Pancreas (tissue), 10 donors: ENCODE measurements at regions not wholly inside any gene's neighbourhood (a gene's known extent, or its start where the extent isn't known, plus 50 kb on each side); places are given as distances from the start of the nearest gene placed in this dataset.

Experiments used
- ATAC-seq, 4 donors: fragments of 200-7000 bp; cut with Tn5 transposase; one replicate each; pipeline versions ENCODE4 v1.8.0 to v1.9.1; 2020; ENCODE audit warnings: mild to moderate bottlenecking in 4 of 4, moderate library complexity in 4 of 4
- DNase-seq, 6 donors: peaks; one replicate each; pipeline ENCODE4 v3.0.0-alpha.2; 2020
- FAIRE-seq: peaks from 2 replicates; lab custom pipeline; 2012; peaks lifted over from hg19 to GRCh38; lab: Jason Lieb, UNC
- H3K27ac ChIP-seq, 4 donors: fragments of 200-600 bp; sonication (generic); 1 replicate in 3 of 4; 2 replicates in 1 of 4; pipeline versions ENCODE4 v1.5.0 to v1.8.0; 2020
- H3K27me3 ChIP-seq, 4 donors: fragments of 200-600 bp; one replicate each; pipeline ENCODE4 v1.8.0; 2021
- H3K36me3 ChIP-seq, 3 donors: fragments of 200-600 bp; sonication (generic) in 1 of 3; one replicate each; pipeline versions ENCODE4 v1.5.0 to v1.8.0; 2020 to 2021
- H3K4me1 ChIP-seq, 3 donors: fragments of 200-600 bp; one replicate each; pipeline ENCODE4 v1.8.0; 2021
- H3K4me3 ChIP-seq, 4 donors: fragments of 200-600 bp; sonication (generic) in 2 of 4; one replicate each; pipeline versions ENCODE4 v1.5.0 to v1.8.0; 2020 to 2021
- H3K9me3 ChIP-seq, 4 donors: fragments of 200-600 bp; one replicate each; pipeline ENCODE4 v1.8.0; 2021
- CTCF ChIP-seq, 4 donors: fragments of 200-600 bp; sonication (generic) in 3 of 4; IDR thresholded peaks; one replicate each; pipeline versions ENCODE4 v1.5.0 to v1.8.0; 2021; ENCODE audit warnings: antibody characterized with exemption in 4 of 4
- WGBS, 2 donors: extraction: QIAGEN DNeasy Blood & Tissue Kit; methylation state at CpG; one replicate each; pipeline ENCODE4 v1.1.7; 2013; 5-methylcytosine and 5-hydroxymethylcytosine counted together
- intact Hi-C, 3 donors: fragments of 100-400 bp; cut with DNase I; formaldehyde crosslinking; loops; one replicate each; pipeline versions ENCODE4 v1.11.1 to v1.14.2; 2022
- donor health status: healthy with polysubstance abuse.
- donor health status: DM: no; HTN: no; CAD: no; lungs with moderate emphysema.
- donor health status: DM: no; HTN: no; CAD: no.
- donor health status: control.
- donor health status: control.
- donor health status: Bipolar disorder and iron deficiency.
- donor health status: DM: yes; HTN: yes; CAD: no.
- donor health status: DM: no; HTN: no; CAD: no.
- donor health status: DM: no; HTN: no; CAD: no.
- donor health status: DM: yes; HTN: yes; CAD: no.

DNA sequence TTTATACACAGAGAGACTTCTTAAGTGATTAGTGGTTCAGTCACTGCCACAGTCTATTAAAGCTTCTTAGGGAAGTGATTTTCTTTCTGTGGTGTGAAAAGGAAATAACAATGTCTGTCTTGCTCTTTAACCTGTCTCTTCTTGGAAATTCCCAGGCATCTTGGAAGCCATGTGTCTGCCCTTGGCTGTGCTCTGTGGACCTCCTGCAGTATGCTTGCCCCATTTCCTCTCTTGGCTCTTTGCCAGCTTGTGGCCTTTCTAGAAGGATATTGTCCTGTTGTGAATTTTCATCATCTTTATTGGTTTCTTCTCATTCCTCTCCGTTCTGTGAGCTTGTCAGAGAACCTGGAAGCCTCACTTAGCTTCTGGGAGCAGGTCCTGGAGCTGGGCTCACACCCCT is 338.4 kb upstream of the C2CD4B start:
- FAIRE-seq: no peak
- Histone ChIP-seq H3K27ac (no peak overlapping the region), H3K4me1 (peaks cover 7 to 28% (median 7%) of the 10 kb centered on the region in 3 donors), H3K27me3 (no peaks in the 10 kb centered on the region), H3K4me3 (no peak overlapping the region), H3K36me3 (no peaks in the 10 kb centered on the region), H3K9me3 (no peaks in the 10 kb centered on the region)
- TF ChIP-seq CTCF (IDR thresholded peaks at IDR 0.05): no peak
- peak in 2 of 6 donors; percentile 9 to 13 for DNase-seq
- WGBS, 2 donors: 61 to 89% methylated on average over 1 of the region's 1 CpG
- intact Hi-C loops: no loop called here
- ATAC-seq: no peak

GRCh38 chr15:62505762-62506161 is 340.7 kb upstream of the C2CD4B start:
- FAIRE-seq (no peak), DNase-seq (no peak), ATAC-seq (peak; percentile 29 to 70 (median 62))
- TF ChIP-seq CTCF (IDR thresholded peaks at IDR 0.05): no peak
- Histone ChIP-seq H3K27me3 (no peaks in the 10 kb centered on the region), H3K4me1 (peaks cover 7 to 28% (median 7%) of the 10 kb centered on the region in 3 donors), H3K27ac (peak overlapping the region; percentile 29 to 67 (median 46)), H3K4me3 (no peak overlapping the region), H3K9me3 (no peaks in the 10 kb centered on the region), H3K36me3 (no peaks in the 10 kb centered on the region)
- intact Hi-C loops: no loop called here
- WGBS, 2 donors: 24 to 29% methylated on average over 6 of the region's 6 CpGs

DNA sequence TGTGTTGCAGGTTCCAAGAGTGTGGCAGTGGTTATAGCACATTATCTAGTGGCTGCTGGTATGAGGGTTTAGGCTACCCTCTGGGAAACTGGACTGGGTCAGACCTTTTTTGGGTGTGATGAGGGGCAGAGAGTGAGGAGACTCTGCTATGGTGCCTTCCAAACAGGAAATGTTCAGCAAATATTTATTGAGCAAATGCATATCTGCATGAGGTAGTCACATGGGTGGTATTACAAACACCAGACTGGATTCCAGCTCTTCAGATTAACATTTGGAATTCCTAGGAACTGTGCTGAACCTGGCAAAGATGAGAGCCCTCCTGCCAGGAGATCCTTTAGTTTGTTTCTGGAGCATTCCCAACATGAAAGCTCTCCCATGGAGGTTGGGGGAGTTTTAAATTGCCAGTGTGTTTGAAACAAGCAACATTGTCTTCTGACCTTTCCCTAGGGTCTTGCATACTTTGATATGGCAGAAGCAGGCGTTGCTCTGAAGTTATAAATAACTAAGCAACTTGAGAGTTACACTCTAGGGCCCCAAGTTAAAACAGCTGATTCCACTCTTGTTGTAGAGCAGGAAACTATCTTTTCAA is 341.2 kb upstream of the C2CD4B start:
- intact Hi-C loops: no loop called here
- Histone ChIP-seq H3K9me3 (no peaks in the 10 kb centered on the region), H3K27me3 (no peaks in the 10 kb centered on the region), H3K4me3 (no peak overlapping the region), H3K27ac (peak overlapping the region; percentile 29 to 67 (median 46)), H3K36me3 (no peaks in the 10 kb centered on the region), H3K4me1 (peaks cover 7 to 28% (median 7%) of the 10 kb centered on the region in 3 donors)
- FAIRE-seq (peak; percentile 5), ATAC-seq (peak; percentile 90 to 93 (median 91)), DNase-seq (peak in 2 of 6 donors; percentile 7 to 19)
- TF ChIP-seq CTCF (IDR thresholded peaks at IDR 0.05): no peak
- 2 to 4% methylated on average over 1 of the region's 1 CpG for WGBS, 2 donors

DNA sequence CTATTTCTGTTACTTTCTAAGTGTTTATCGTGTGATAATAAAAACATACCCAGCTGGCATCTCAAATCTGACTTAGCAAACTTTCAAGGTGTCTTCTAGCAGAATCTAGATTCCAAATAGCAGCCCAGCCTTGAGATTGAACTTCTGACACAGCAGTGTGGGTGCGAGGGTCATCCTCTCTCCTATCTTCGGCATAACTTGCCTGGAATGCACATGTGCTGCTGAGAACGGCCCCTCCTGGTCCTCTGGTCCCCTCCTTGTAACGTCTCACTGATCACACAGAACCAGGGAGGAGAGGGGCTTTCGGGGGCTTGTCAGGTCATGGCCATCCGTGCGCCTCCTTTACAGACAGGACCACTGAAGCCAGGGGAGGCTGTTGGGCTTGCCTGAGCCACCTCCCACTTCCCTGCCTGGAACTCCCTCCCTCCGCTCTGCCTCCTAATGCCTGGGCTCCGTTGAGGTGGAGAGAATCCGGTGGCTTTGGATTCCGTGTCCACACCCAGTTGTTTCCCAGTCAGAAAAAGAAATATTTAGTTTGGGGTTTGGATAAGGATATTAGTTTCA is 344.4 kb upstream of the C2CD4B start:
- Histone ChIP-seq H3K4me3 (no peak overlapping the region), H3K9me3 (no peaks in the 10 kb centered on the region), H3K4me1 (peaks cover 7 to 25% (median 7%) of the 10 kb centered on the region in 3 donors), H3K27ac (no peak overlapping the region), H3K36me3 (no peaks in the 10 kb centered on the region), H3K27me3 (no peaks in the 10 kb centered on the region)
- intact Hi-C loops: no loop called here
- FAIRE-seq (no peak), DNase-seq (no peak), ATAC-seq (no peak)
- WGBS, 2 donors: 92 to 95% methylated on average over 12 of the region's 12 CpGs
- no peak for TF ChIP-seq CTCF (IDR thresholded peaks at IDR 0.05)

DNA sequence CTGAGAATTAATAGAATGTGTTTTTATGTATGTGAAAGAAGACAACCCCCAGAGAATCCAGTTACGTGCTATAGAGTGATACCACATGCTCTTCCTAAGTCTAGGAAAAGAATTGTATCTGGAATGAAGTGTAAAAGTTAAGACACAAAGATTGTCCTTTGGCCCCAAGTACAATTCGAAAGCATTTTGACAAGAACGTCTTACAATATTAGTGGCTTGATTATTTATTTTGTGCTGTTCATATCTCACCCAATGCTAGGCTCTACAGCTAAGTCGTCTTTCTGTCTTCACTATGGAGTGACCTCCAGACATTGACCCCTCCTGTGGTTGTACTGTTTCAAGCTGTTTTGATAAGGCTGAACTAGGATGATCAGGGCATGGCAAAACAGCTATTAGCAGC is 345.7 kb upstream of the C2CD4B start:
- ATAC-seq: no peak
- 92 to 94% methylated on average over 4 of the region's 4 CpGs for WGBS, 2 donors
- Histone ChIP-seq H3K4me1 (peaks cover 7 to 19% (median 7%) of the 10 kb centered on the region in 3 donors), H3K27ac (no peak overlapping the region), H3K9me3 (no peaks in the 10 kb centered on the region), H3K4me3 (no peak overlapping the region), H3K36me3 (no peaks in the 10 kb centered on the region), H3K27me3 (no peaks in the 10 kb centered on the region)
- intact Hi-C loops: no loop called here
- no peak for TF ChIP-seq CTCF (IDR thresholded peaks at IDR 0.05)
- no peak for FAIRE-seq
- DNase-seq: no peak
